ENCODE measurements at regions not wholly inside any gene's neighbourhood (a gene's known extent, or its start where the extent isn't known, plus 50 kb on each side); places are given as distances from the start of the nearest gene placed in this dataset.

GRCh38 chr5:89377767-89378455 lies 494.9 kb upstream of the MEF2C start:
- no peak for DNase-seq (ENCODE audit: low spot score)
- Histone ChIP-seq H2AFZ (ENCODE audit: low read length) (no peak overlapping the region), H3K4me1 (ENCODE audit: insufficient read depth, low read length, poor library complexity, severe bottlenecking) (no peaks in the 10 kb centered on the region), H3K4me3 (ENCODE audit: low read depth, low read length, poor library complexity, severe bottlenecking) (no peak overlapping the region), H3K4me2 (ENCODE audit: low read length) (no peak overlapping the region), H3K27ac (ENCODE audit: low read depth, low read length, poor library complexity, severe bottlenecking) (no peak overlapping the region), H4K20me1 (ENCODE audit: insufficient read depth, low read length) (no peaks in the 10 kb centered on the region), H3K9me3 (ENCODE audit: low read length) (no peaks in the 10 kb centered on the region), H3K36me3 (ENCODE audit: insufficient read depth, low read length) (no peaks in the 10 kb centered on the region), H3K9me2 (ENCODE audit: insufficient read depth, low read length) (no peaks in the 10 kb centered on the region), H3K79me2 (ENCODE audit: insufficient read depth, low read depth, low read length) (no peaks in the 10 kb centered on the region)
- ChIA-PET CTCF (ENCODE audit: unreplicated experiment) (no interaction called here), POLR2A (no interaction called here)
- TF ChIP-seq EZH2phosphoT487 (IDR thresholded peaks at IDR 0.05; ENCODE audit: borderline replicate concordance, low read depth, low read length): no peak
- no peak for TF ChIP-seq CTCF (conservative IDR thresholded peaks at IDR 0.05; ENCODE audit: low read length)
- intact Hi-C loops (cut with micrococcal nuclease; ENCODE audit: unreplicated experiment): no loop called here
- no TSS peak for BruUV-seq (replicated peaks)

GRCh38 chr5:89374818-89375521 lies 492.0 kb upstream of the MEF2C start:
- ChIA-PET CTCF (ENCODE audit: unreplicated experiment) (no interaction called here), POLR2A (interaction anchor here (0.8 kb wide), 2 partner anchors 107 to 679 kb away, joined by 3 read pairs; no protein-coding TSS in a partner anchor)
- no peak overlapping the region for H3K4me3 ChIP-seq (ENCODE audit: low read depth, low read length, poor library complexity, severe bottlenecking)
- H3K79me2 ChIP-seq (ENCODE audit: insufficient read depth, low read depth, low read length): no peaks in the 10 kb centered on the region
- H3K4me1 ChIP-seq (ENCODE audit: insufficient read depth, low read length, poor library complexity, severe bottlenecking): no peaks in the 10 kb centered on the region
- no peaks in the 10 kb centered on the region for H3K9me3 ChIP-seq (ENCODE audit: low read length)
- no peak overlapping the region for H2AFZ ChIP-seq (ENCODE audit: low read length)
- no peaks in the 10 kb centered on the region for H4K20me1 ChIP-seq (ENCODE audit: insufficient read depth, low read length)
- intact Hi-C loops (cut with micrococcal nuclease; ENCODE audit: unreplicated experiment): no loop called here
- no peak overlapping the region for H3K27ac ChIP-seq (ENCODE audit: low read depth, low read length, poor library complexity, severe bottlenecking)
- no peaks in the 10 kb centered on the region for H3K36me3 ChIP-seq (ENCODE audit: insufficient read depth, low read length)
- TF ChIP-seq CTCF (conservative IDR thresholded peaks at IDR 0.05; ENCODE audit: low read length) (no peak), EZH2phosphoT487 (IDR thresholded peaks at IDR 0.05; ENCODE audit: borderline replicate concordance, low read depth, low read length) (no peak)
- no peak for DNase-seq (ENCODE audit: low spot score)
- no TSS peak for BruUV-seq (replicated peaks)
- no peaks in the 10 kb centered on the region for H3K9me2 ChIP-seq (ENCODE audit: insufficient read depth, low read length)
- H3K4me2 ChIP-seq (ENCODE audit: low read length): no peak overlapping the region

Data from OCI-LY7 (cell line).